ENCODE measurements at regions not wholly inside any gene's neighbourhood (a gene's known extent, or its start where the extent isn't known, plus 50 kb on each side); places are given as distances from the start of the nearest gene placed in this dataset.

GRCh38 chr17:73829676-73830280 lies 185.5 kb upstream of the SDK2 start:
- DNase-seq (no peak), ATAC-seq (ENCODE audit: low read depth) (no peak)
- Histone ChIP-seq H3K4me1 (ENCODE audit: control insufficient read depth in 2 of 2, insufficient read depth in 2 of 2, low read length in 2 of 2) (no peaks in the 10 kb centered on the region), H3K9ac (ENCODE audit: low read length) (no peak overlapping the region), H2AFZ (ENCODE audit: insufficient read depth, low read depth, low read length, poor library complexity, severe bottlenecking) (no peak overlapping the region), H4K20me1 (ENCODE audit: control insufficient read depth, insufficient read depth, low read length, poor library complexity, severe bottlenecking) (no peaks in the 10 kb centered on the region), H3K27me3 (replicated peaks in 1 of 4; ENCODE audit: control extremely low read depth in 1 of 4, control insufficient read depth in 3 of 4, insufficient read depth in 4 of 4, low read length in 3 of 4) (no peaks in the 10 kb centered on the region), H3K27ac (ENCODE audit: low read length in 2 of 2) (no peak overlapping the region), H3K9me3 (ENCODE audit: control extremely low read depth in 1 of 3, control insufficient read depth in 2 of 3, insufficient read depth in 1 of 3, low read length in 2 of 3) (no peaks in the 10 kb centered on the region), H3K4me2 (replicated peaks; ENCODE audit: low read depth, low read length, poor library complexity, severe bottlenecking) (no peak overlapping the region), H3K36me3 (replicated peaks in 1 of 2; ENCODE audit: control extremely low read depth in 1 of 2, control insufficient read depth in 1 of 2, extremely low read depth in 1 of 2, insufficient read depth in 2 of 2, low read length in 1 of 2) (no peaks in the 10 kb centered on the region), H3K4me3 (ENCODE audit: control extremely low read depth in 1 of 5, extremely low read depth in 1 of 5, insufficient read depth in 1 of 5, low read depth in 2 of 5, low read length in 4 of 5) (no peak overlapping the region), H3K79me2 (ENCODE audit: control insufficient read depth, insufficient read depth, low read length) (no peaks in the 10 kb centered on the region)
- 93% methylated on average over 13 of the region's 13 CpGs for WGBS (ENCODE audit: insufficient coverage)
- no peak overlapping the region for H3K27ac Mint-ChIP-seq
- ChIA-PET CTCF (no interaction called here), POLR2A (no interaction called here)
- peaks cover 27% of the 10 kb centered on the region for H3K27me3 Mint-ChIP-seq
- no peaks in the 10 kb centered on the region for H3K4me1 Mint-ChIP-seq
- H3K4me3 Mint-ChIP-seq, result no peak overlapping the region
- TF ChIP-seq CTCF (IDR thresholded peaks at IDR 0.05) (no peak), EZH2 (IDR thresholded peaks at IDR 0.05; ENCODE audit: borderline replicate concordance, insufficient read depth, low read depth, low read length, poor library complexity, severe bottlenecking) (no peak)
- intact Hi-C loops (cut with micrococcal nuclease), result no loop called here
- no peaks in the 10 kb centered on the region for H3K9me3 Mint-ChIP-seq (ENCODE audit: insufficient read depth)

- H3K36me3 ChIP-seq (replicated peaks in 1 of 2; ENCODE audit: control extremely low read depth in 1 of 2, control insufficient read depth in 1 of 2, extremely low read depth in 1 of 2, insufficient read depth in 2 of 2, low read length in 1 of 2), result no peaks in the 10 kb centered on the region
- no peak overlapping the region for H3K4me3 Mint-ChIP-seq
- H3K9me3 ChIP-seq (ENCODE audit: control extremely low read depth in 1 of 3, control insufficient read depth in 2 of 3, insufficient read depth in 1 of 3, low read length in 2 of 3), result peaks cover 0 to 7% (median under 1%) of the 10 kb centered on the region in 3 donors
- TF ChIP-seq EZH2 (IDR thresholded peaks at IDR 0.05; ENCODE audit: borderline replicate concordance, insufficient read depth, low read depth, low read length, poor library complexity, severe bottlenecking) (no peak), CTCF (IDR thresholded peaks at IDR 0.05) (no peak)
- no peak overlapping the region for H2AFZ ChIP-seq (ENCODE audit: insufficient read depth, low read depth, low read length, poor library complexity, severe bottlenecking)
- ChIA-PET CTCF (no interaction called here), POLR2A (no interaction called here)
- intact Hi-C loops (cut with micrococcal nuclease), result no loop called here
- WGBS (ENCODE audit: insufficient coverage), result 63% methylated on average over 5 of the region's 6 CpGs
- H3K27me3 ChIP-seq (replicated peaks in 1 of 4; ENCODE audit: control extremely low read depth in 1 of 4, control insufficient read depth in 3 of 4, insufficient read depth in 4 of 4, low read length in 3 of 4), result peaks cover 0 to 2% (median 0%) of the 10 kb centered on the region in 4 experiments
- ATAC-seq (ENCODE audit: low read depth), result no peak
- no peak overlapping the region for H3K4me3 ChIP-seq (ENCODE audit: control extremely low read depth in 1 of 5, extremely low read depth in 1 of 5, insufficient read depth in 1 of 5, low read depth in 2 of 5, low read length in 4 of 5)
- H3K79me2 ChIP-seq (ENCODE audit: control insufficient read depth, insufficient read depth, low read length), result no peaks in the 10 kb centered on the region
- DNase-seq, result no peak
- no peak overlapping the region for H3K27ac ChIP-seq (ENCODE audit: low read length in 2 of 2)
- H3K27ac Mint-ChIP-seq, result no peak overlapping the region
- H3K9me3 Mint-ChIP-seq (ENCODE audit: insufficient read depth), result no peaks in the 10 kb centered on the region
- H3K4me2 ChIP-seq (replicated peaks; ENCODE audit: low read depth, low read length, poor library complexity, severe bottlenecking), result no peak overlapping the region
- H3K4me1 Mint-ChIP-seq, result no peaks in the 10 kb centered on the region
- H3K4me1 ChIP-seq (ENCODE audit: control insufficient read depth in 2 of 2, insufficient read depth in 2 of 2, low read length in 2 of 2), result no peaks in the 10 kb centered on the region
- H3K9ac ChIP-seq (ENCODE audit: low read length), result no peak overlapping the region
- H4K20me1 ChIP-seq (ENCODE audit: control insufficient read depth, insufficient read depth, low read length, poor library complexity, severe bottlenecking), result no peaks in the 10 kb centered on the region
- H3K27me3 Mint-ChIP-seq, result peaks cover 27% of the 10 kb centered on the region
Measured at GRCh38 chr17:73831699-73832098, 187.5 kb upstream of the SDK2 start.

Data from B cell (primary cell).